Caco-2 (cell line): ENCODE measurements at regions not wholly inside any gene's neighbourhood (a gene's known extent, or its start where the extent isn't known, plus 50 kb on each side); places are given as distances from the start of the nearest gene placed in this dataset.

Experiments
- BruUV-seq: library from RNA; stranded (reverse); fragments of 400-500 nt; replicated peaks from 2 replicates; lab custom pipeline; 2021; lab: Mats Ljungman, UMichigan
- CTCF ChIA-PET: fragments of 300-600 bp; sonication (Branson Sonifier 250); formaldehyde crosslinking; loops from one replicate; lab custom pipeline; 2022; ENCODE audit warnings: antibody characterized with exemption; lab: Charles Lee
- POLR2A ChIA-PET: fragments of 300-600 bp; sonication (Branson Sonifier 250); formaldehyde crosslinking; loops from one replicate; lab custom pipeline; 2022; ENCODE audit warnings: antibody characterized with exemption; lab: Charles Lee
- DNase-seq, 2 experiments: peaks; one replicate each; pipeline versions ENCODE4 v3.0.0 to v3.0.0-alpha.2; 2020 to 2022
- H3K27me3 ChIP-seq: replicated peaks from 2 replicates; pipeline ENCODE4 v1.6.0; 2011; ENCODE audit warnings: low read length; ENCODE audit not compliant: control insufficient read depth, insufficient read depth
- H3K36me3 ChIP-seq: 2 replicates; pipeline ENCODE4 v1.5.1; 2011; ENCODE audit warnings: low read length; ENCODE audit not compliant: control insufficient read depth, insufficient read depth
- H3K4me1 ChIP-seq: fragments of 250-450 bp; sonication (Bioruptor Pico); 2 replicates; pipeline ENCODE4 v1.5.1; 2020; ENCODE audit warnings: mild to moderate bottlenecking
- H3K4me3 ChIP-seq: 2 replicates; pipeline ENCODE4 v1.5.1; 2011; ENCODE audit warnings: low read depth, mild to moderate bottlenecking, control low read depth, low read length
- H3K9me3 ChIP-seq: fragments of 250-450 bp; sonication (Bioruptor Pico); 2 replicates; pipeline ENCODE4 v1.5.1; 2020; ENCODE audit warnings: mild to moderate bottlenecking, moderate library complexity
- H3K27ac Mint-ChIP-seq: one replicate; pipeline ENCODE4 v1.8.0; 2022; ENCODE audit warnings: mixed read lengths; ENCODE audit not compliant: unreplicated experiment
- H3K27me3 Mint-ChIP-seq: one replicate; pipeline ENCODE4 v1.8.0; 2022; ENCODE audit warnings: mixed read lengths; ENCODE audit not compliant: insufficient read depth, unreplicated experiment
- H3K36me3 Mint-ChIP-seq: one replicate; pipeline ENCODE4 v1.8.0; 2022; ENCODE audit warnings: mild to moderate bottlenecking, mixed read lengths; ENCODE audit not compliant: insufficient read depth, unreplicated experiment
- H3K4me1 Mint-ChIP-seq: one replicate; pipeline ENCODE4 v1.8.0; 2022; ENCODE audit warnings: low read depth, mixed read lengths; ENCODE audit not compliant: unreplicated experiment
- H3K4me3 Mint-ChIP-seq: one replicate; pipeline ENCODE4 v1.8.0; 2022; ENCODE audit warnings: mild to moderate bottlenecking, moderate library complexity, mixed read lengths; ENCODE audit not compliant: unreplicated experiment
- H3K9me3 Mint-ChIP-seq: one replicate; pipeline ENCODE4 v1.8.0; 2022; ENCODE audit warnings: mixed read lengths; ENCODE audit not compliant: unreplicated experiment
- intact Hi-C: fragments of 100-400 bp; cut with micrococcal nuclease; formaldehyde crosslinking; loops from one replicate; pipeline ENCODE4 v1.10.0; 2022; ENCODE audit not compliant: unreplicated experiment
- TF ChIP-seq, protein P1 (sequence below), 2 experiments: fragments of 200-600 bp in 1 of 2; IDR thresholded peaks; 1 replicate in 1 of 2; 2 replicates in 1 of 2; pipeline versions ENCODE4 v1.5.1 to v1.8.0; 2011 to 2022; ENCODE audit warnings: antibody characterized with exemption in 1 of 2, control low read depth in 1 of 2, inconsistent platforms in 1 of 2, low read depth in 1 of 2, low read length in 1 of 2, mild to moderate bottlenecking in 1 of 2, moderate library complexity in 1 of 2; ENCODE audit not compliant: insufficient read depth in 1 of 2, severe bottlenecking in 1 of 2, unreplicated experiment in 1 of 2

DNA sequence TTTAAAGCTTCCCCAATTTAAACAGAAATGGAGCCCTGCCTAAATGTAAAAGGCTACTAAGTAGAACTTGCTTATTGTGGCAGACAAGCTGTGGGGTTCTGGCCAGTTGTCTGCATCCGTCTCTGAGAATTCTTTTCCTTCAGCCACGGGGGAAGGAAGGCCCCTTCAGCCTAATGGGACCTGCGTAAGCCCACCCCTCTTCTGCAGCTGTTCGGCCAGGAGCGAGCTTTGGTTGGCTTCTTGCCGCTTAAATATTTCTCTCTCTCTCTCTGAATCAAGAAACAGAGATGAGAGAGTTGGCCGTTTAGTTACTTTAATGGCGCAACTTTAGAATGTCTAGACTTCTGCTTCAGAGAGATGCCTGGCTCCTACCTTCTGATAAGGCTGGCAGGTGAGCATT is 151.7 kb upstream of the PROK2 start:
- intact Hi-C loops = no loop called here
- H3K4me1 ChIP-seq = no peaks in the 10 kb centered on the region
- H3K27me3 ChIP-seq = no peaks in the 10 kb centered on the region; the same call in 1 of the 2 replicates
- H3K36me3 Mint-ChIP-seq = no peaks in the 10 kb centered on the region
- no TSS peak for BruUV-seq
- H3K9me3 Mint-ChIP-seq = no peaks in the 10 kb centered on the region
- H3K27ac Mint-ChIP-seq = no peak overlapping the region
- H3K27me3 Mint-ChIP-seq = peaks cover 23% of the 10 kb centered on the region
- ChIA-PET CTCF (no interaction called here), POLR2A (no interaction called here)
- no peak for DNase-seq
- H3K36me3 ChIP-seq = no peaks in the 10 kb centered on the region
- no peaks in the 10 kb centered on the region for H3K9me3 ChIP-seq
- H3K4me3 ChIP-seq = no peak overlapping the region
- TF ChIP-seq, protein P1, sequence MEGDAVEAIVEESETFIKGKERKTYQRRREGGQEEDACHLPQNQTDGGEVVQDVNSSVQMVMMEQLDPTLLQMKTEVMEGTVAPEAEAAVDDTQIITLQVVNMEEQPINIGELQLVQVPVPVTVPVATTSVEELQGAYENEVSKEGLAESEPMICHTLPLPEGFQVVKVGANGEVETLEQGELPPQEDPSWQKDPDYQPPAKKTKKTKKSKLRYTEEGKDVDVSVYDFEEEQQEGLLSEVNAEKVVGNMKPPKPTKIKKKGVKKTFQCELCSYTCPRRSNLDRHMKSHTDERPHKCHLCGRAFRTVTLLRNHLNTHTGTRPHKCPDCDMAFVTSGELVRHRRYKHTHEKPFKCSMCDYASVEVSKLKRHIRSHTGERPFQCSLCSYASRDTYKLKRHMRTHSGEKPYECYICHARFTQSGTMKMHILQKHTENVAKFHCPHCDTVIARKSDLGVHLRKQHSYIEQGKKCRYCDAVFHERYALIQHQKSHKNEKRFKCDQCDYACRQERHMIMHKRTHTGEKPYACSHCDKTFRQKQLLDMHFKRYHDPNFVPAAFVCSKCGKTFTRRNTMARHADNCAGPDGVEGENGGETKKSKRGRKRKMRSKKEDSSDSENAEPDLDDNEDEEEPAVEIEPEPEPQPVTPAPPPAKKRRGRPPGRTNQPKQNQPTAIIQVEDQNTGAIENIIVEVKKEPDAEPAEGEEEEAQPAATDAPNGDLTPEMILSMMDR (IDR thresholded peaks at IDR 0.05; ENCODE audit: insufficient read depth in 1 of 2, low read depth in 1 of 2, low read length in 1 of 2, severe bottlenecking in 1 of 2, unreplicated experiment in 1 of 2) = no peak
- no peak overlapping the region for H3K4me3 Mint-ChIP-seq
- H3K4me1 Mint-ChIP-seq = no peaks in the 10 kb centered on the region

DNA sequence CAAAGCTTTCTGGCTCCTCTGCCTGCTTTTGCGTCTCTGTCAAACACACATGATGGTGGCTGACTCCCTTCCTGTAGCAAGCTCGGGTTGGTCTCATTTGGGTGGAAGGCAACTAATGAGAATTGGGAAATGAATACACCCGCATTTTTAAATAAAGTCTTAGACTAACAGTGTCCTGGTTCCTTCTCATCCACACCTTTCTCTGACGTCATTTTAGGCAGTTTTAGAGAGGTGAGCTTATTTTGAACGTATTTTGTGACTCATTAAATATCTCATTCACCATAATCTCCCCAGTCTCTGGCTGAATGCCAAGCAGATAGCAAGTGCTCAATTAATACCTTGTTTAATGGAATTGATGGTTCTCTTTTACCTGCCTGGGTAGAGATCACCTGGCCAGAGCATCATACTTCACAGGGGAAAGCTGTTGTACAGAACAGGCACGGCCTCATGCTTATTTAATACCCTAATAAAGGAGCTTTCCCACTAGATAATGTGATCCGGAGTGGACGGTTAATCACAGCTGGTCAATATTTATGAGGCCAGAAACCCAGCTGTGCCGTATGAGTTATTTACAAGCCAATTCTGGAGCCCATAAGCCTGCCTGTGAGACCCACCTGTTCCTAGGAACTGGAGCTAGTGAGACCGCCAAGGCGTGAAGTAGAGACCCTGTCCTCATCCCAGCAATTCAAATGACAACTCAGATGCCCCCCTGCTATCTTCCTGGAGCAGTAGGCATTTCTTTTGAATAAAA is 149.7 kb upstream of the PROK2 start:
- Mint-ChIP-seq H3K4me3 (no peak overlapping the region), H3K27ac (no peak overlapping the region), H3K4me1 (no peaks in the 10 kb centered on the region), H3K27me3 (peaks cover 24% of the 10 kb centered on the region), H3K9me3 (no peaks in the 10 kb centered on the region), H3K36me3 (no peaks in the 10 kb centered on the region)
- ChIA-PET CTCF (interaction anchor here (0.9 to 1.0 kb wide), 2 partner anchors 8 to 12 kb away, joined by 3 to 5 read pairs; no protein-coding TSS in a partner anchor), POLR2A (interaction anchor here (0.6 kb wide), 1 partner anchor 514 kb away, joined by 3 read pairs; no protein-coding TSS in a partner anchor)
- DNase-seq = no peak
- H3K27me3 ChIP-seq = no peaks in the 10 kb centered on the region; the same call in 1 of the 2 replicates
- intact Hi-C loops = no loop called here
- BruUV-seq = no TSS peak
- no peaks in the 10 kb centered on the region for H3K36me3 ChIP-seq
- TF ChIP-seq, protein P1 (IDR thresholded peaks at IDR 0.05; ENCODE audit: insufficient read depth in 1 of 2, low read depth in 1 of 2, low read length in 1 of 2, severe bottlenecking in 1 of 2, unreplicated experiment in 1 of 2) = no peak
- H3K9me3 ChIP-seq = no peaks in the 10 kb centered on the region
- H3K4me3 ChIP-seq = no peak overlapping the region
- H3K4me1 ChIP-seq = no peaks in the 10 kb centered on the region

DNA sequence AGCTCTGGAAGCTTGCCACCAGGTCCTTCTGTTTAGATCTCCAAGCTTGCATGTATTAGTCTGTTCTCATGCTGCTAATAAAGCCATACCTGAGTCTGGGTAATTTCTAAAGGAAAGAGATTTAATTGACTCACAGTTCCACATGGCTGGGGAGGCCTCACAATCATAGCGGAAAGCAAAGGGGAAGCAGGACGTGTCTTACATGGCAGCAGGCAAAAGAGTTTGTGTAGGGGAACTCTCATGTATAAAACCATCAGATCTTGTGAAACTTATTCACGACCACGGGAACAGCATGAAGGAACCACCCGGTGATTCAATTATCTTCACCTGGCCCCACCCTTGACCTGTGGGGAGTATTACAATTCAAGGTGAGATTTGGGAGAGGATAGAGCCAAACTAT is 147.0 kb upstream of the PROK2 start:
- ChIA-PET POLR2A (no interaction called here), CTCF (no interaction called here)
- Mint-ChIP-seq H3K4me1 (no peaks in the 10 kb centered on the region), H3K36me3 (no peaks in the 10 kb centered on the region), H3K4me3 (no peak overlapping the region), H3K27ac (no peak overlapping the region), H3K9me3 (no peaks in the 10 kb centered on the region), H3K27me3 (peaks cover 16% of the 10 kb centered on the region)
- no peak for DNase-seq
- no TSS peak for BruUV-seq
- Histone ChIP-seq H3K4me1 (no peaks in the 10 kb centered on the region), H3K9me3 (no peaks in the 10 kb centered on the region), H3K36me3 (no peaks in the 10 kb centered on the region), H3K27me3 (no peaks in the 10 kb centered on the region), H3K4me3 (no peak overlapping the region)
- TF ChIP-seq, protein P1 (IDR thresholded peaks at IDR 0.05; ENCODE audit: insufficient read depth in 1 of 2, low read depth in 1 of 2, low read length in 1 of 2, severe bottlenecking in 1 of 2, unreplicated experiment in 1 of 2) = no peak
- intact Hi-C loops = no loop called here
